ENCODE measurements at regions not wholly inside any gene's neighbourhood (a gene's known extent, or its start where the extent isn't known, plus 50 kb on each side); places are given as distances from the start of the nearest gene placed in this dataset.

DNA sequence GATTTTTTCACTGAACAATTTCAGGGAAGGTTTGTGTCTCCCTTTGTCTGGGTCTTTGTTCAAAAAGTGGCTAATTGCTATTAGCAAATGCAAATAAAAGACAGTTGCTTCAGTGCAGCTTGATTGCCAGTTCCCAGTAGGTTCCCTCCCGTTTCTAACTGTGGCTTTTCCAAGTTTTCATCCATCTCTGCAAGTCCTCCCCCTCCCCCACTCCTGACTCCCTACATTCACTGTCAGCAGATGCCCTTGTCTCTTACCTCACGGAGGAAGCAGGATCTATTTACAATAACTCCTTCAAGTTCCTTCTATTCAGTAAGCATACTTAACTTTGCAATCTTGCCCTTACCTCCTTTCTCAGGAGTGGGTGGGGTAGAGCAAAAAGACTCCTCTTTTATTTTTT is 55.4 kb upstream of the SCEL start:
- no peak for DNase-seq
- Histone ChIP-seq H3K9me3 (no peaks in the 10 kb centered on the region), H3K27me3 (no peaks in the 10 kb centered on the region), H3K4me3 (no peak overlapping the region), H3K36me3 (no peaks in the 10 kb centered on the region), H3K4me1 (peaks cover 0 to 13% (median 4%) of the 10 kb centered on the region in 4 donors), H3K27ac (no peak overlapping the region)
- no peak for TF ChIP-seq CTCF (IDR thresholded peaks at IDR 0.05)
- intact Hi-C loops (cut with DNase I; ENCODE audit: low total_unique reads), result no loop called here

DNA sequence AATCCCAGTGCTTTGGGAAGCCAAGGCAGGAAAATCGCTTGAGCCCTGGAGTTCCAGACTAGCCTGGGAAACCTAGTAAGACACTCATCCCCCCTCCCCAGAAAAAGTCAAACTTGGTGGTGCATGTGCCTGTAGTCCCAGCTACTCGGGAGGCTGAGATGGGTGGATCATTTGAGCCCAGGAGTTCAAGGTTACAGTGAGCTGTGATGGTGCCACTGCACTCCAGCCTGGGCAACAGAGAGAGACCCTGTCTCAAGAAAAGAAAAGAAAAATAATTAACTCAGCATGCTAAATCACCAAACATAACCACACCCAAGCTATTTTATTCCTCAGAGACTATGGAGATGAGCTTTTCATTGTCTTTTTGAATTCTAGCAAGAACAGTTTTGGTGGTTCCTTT is 56.2 kb upstream of the SCEL start:
- H3K27me3 ChIP-seq, result no peaks in the 10 kb centered on the region
- no peaks in the 10 kb centered on the region for H3K36me3 ChIP-seq
- no peak for TF ChIP-seq CTCF (IDR thresholded peaks at IDR 0.05)
- no peak overlapping the region for H3K4me3 ChIP-seq
- intact Hi-C loops (cut with DNase I; ENCODE audit: low total_unique reads), result loop anchor here (2.0 kb wide), 1 partner anchor 153 kb away; the partner anchor contains the start of gene MYCBP2
- H3K4me1 ChIP-seq, result peaks cover 0 to 13% (median 4%) of the 10 kb centered on the region in 4 donors
- DNase-seq, result no peak
- H3K27ac ChIP-seq, result no peak overlapping the region
- no peaks in the 10 kb centered on the region for H3K9me3 ChIP-seq

- Histone ChIP-seq H3K4me3 (no peak overlapping the region), H3K4me1 (peaks cover 0 to 13% (median 4%) of the 10 kb centered on the region in 4 donors), H3K27me3 (no peaks in the 10 kb centered on the region), H3K9me3 (no peaks in the 10 kb centered on the region), H3K27ac (no peak overlapping the region), H3K36me3 (no peaks in the 10 kb centered on the region)
- no peak for TF ChIP-seq CTCF (IDR thresholded peaks at IDR 0.05)
- no peak for DNase-seq
- intact Hi-C loops (cut with DNase I; ENCODE audit: low total_unique reads), result no loop called here
These were observed 58.1 kb upstream of the SCEL start for GRCh38 chr13:77477299-77477848.

- Histone ChIP-seq H3K4me1 (peaks cover 0 to 13% (median 4%) of the 10 kb centered on the region in 4 donors), H3K36me3 (no peaks in the 10 kb centered on the region), H3K27me3 (no peaks in the 10 kb centered on the region), H3K4me3 (no peak overlapping the region), H3K27ac (no peak overlapping the region), H3K9me3 (no peaks in the 10 kb centered on the region)
- DNase-seq, result no peak
- intact Hi-C loops (cut with DNase I; ENCODE audit: low total_unique reads), result no loop called here
- no peak for TF ChIP-seq CTCF (IDR thresholded peaks at IDR 0.05)
These were observed 59.0 kb upstream of the SCEL start for GRCh38 chr13:77476456-77476855.

- Histone ChIP-seq H3K36me3 (no peaks in the 10 kb centered on the region), H3K4me1 (peaks cover 0 to 13% (median 4%) of the 10 kb centered on the region in 4 donors), H3K4me3 (no peak overlapping the region), H3K27me3 (no peaks in the 10 kb centered on the region), H3K27ac (no peak overlapping the region), H3K9me3 (no peaks in the 10 kb centered on the region)
- TF ChIP-seq CTCF (IDR thresholded peaks at IDR 0.05), result no peak
- intact Hi-C loops (cut with DNase I; ENCODE audit: low total_unique reads), result no loop called here
- DNase-seq, result no peak
These were observed 60.0 kb upstream of the SCEL start for GRCh38 chr13:77475345-77476084.
